Urinary bladder (tissue), 3 donors: ENCODE measurements at regions not wholly inside any gene's neighbourhood (a gene's known extent, or its start where the extent isn't known, plus 50 kb on each side); places are given as distances from the start of the nearest gene placed in this dataset.

Source experiments
- DNase-seq: peaks from one replicate; pipeline ENCODE4 v3.0.0-alpha.2; 2015; ENCODE audit errors: extremely low spot score
- H3K27ac ChIP-seq: one replicate; pipeline ENCODE4 v1.5.1; 2013; ENCODE audit warnings: low read depth, mild to moderate bottlenecking, moderate library complexity
- H3K36me3 ChIP-seq: one replicate; pipeline ENCODE4 v1.6.1; 2013; ENCODE audit warnings: mild to moderate bottlenecking, moderate library complexity; ENCODE audit not compliant: insufficient read depth
- H3K4me1 ChIP-seq: one replicate; pipeline ENCODE4 v1.6.1; 2013; ENCODE audit warnings: mild to moderate bottlenecking, moderate library complexity; ENCODE audit not compliant: insufficient read depth
- H3K4me3 ChIP-seq: one replicate; pipeline ENCODE4 v1.5.1; 2013; ENCODE audit warnings: low read depth, low read length
- WGBS: extraction: QIAGEN DNeasy Blood & Tissue Kit; methylation state at CpG from one replicate; pipeline ENCODE4 v1.1.7; 2013; 5-methylcytosine and 5-hydroxymethylcytosine counted together
- donor health status: healthy with polysubstance abuse.
- donor health status: healthy.

DNA sequence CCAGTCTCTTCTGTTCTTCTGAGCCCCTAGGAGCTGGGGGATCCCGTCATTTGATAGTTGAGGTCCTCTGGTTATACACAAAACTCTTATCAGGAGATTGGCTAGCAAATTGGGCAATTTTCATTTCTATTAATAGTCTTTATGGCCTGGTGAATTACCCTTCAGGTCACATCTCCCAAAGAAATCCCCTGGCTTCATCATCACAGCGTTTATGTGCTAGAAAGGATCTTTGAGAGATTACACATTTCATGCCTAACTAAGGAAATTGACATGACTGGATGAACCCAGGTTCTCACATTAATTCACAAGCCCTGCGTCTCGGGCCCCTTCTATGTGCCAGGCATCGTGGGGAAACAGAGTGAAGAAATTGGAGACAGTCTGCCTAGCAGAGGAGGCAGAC is 227.4 kb upstream of the PROK2 start:
- no peak overlapping the region for H3K4me3 ChIP-seq
- H3K4me1 ChIP-seq = no peaks in the 10 kb centered on the region
- no peak for DNase-seq
- no peaks in the 10 kb centered on the region for H3K36me3 ChIP-seq
- WGBS = 93% methylated on average over 5 of the region's 5 CpGs
- no peak overlapping the region for H3K27ac ChIP-seq

DNA sequence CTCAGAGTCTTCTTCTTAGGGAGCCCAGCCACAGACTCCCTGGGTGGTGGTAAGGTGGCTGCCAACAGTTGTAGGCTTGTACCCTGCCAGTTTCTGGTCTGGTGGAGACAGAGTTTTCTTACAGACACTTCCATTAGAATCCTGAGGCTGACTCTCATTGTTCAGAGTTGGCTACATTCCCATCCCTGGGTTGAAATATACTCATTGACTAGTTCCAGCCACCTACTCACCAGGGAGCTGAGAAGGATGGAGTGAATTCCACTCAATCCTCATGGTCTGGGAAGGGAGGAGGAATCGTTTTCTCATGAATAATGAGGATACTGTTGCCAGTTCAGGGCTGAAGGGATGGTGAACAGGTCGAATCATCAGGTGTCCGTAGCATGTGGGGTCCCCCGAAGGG is 226.5 kb upstream of the PROK2 start:
- 88% methylated on average over 4 of the region's 4 CpGs for WGBS
- H3K4me1 ChIP-seq = no peaks in the 10 kb centered on the region
- DNase-seq = no peak
- no peak overlapping the region for H3K4me3 ChIP-seq
- no peaks in the 10 kb centered on the region for H3K36me3 ChIP-seq
- no peak overlapping the region for H3K27ac ChIP-seq

DNA sequence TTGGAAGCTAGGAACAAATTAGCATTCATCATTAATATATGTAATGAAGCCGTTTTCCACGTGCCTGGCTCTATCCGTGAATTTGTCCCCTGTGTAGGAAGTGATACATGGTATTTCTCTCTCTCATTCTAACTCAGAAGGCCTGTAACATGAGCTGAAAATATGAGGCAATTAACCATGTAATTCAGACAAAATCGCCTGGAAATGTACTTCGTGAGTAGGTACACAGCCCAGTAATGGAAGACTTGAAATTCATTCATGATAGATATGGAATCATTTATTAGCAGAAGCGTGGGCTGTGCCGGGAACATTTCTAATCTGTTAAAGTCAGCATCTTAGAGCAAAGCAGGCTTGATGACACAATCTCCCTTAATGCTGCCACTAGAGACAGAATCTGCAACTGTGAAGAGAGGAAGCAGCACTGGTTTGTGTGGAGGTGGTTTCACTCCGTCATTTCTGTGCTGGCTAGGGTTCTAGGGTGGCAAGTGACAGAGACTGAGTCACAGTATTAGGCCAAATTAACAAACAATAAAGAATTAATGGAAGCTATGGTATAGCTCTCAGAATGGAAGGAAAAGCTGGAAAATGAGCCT is 225.0 kb upstream of the PROK2 start:
- peak; percentile 11 for DNase-seq
- Histone ChIP-seq H3K36me3 (no peaks in the 10 kb centered on the region), H3K4me3 (no peak overlapping the region), H3K4me1 (no peaks in the 10 kb centered on the region), H3K27ac (no peak overlapping the region)
- WGBS = 81% methylated on average over 8 of the region's 8 CpGs

DNA sequence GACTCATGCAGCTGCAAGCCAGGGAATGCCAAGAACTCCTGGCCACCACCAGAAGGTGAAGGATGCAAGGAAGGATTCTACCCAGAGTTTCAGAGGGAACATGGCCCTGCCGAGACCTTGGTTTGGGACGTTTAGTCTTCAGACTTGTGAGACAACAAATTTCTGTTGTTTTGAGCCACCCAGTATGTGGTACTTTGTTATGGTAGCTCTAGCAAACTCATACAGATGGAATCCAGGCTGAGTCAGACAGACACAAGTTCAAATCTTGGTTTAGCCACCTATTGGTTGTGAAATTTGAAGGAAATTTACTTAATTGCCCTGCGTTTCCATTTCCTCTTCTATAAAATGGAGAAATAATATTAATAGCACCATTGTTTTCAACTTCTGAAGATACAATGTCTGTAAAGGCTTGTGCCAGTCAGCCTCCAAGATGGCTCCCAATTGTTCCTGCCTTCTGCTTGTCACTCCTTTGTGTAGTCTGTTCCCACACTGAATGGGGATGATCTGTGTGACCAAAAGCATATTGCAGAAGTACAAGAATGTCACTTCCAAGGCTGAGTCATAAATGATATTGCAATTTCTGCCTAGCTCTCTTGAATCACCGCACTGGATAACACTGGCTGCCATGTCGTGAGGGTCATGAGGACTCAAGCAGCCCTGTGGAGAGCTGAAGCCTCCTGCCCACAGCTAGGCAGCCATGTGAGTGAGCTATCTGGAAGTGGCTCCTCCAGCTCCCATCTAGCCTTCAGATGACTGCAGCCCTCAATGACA is 223.5 kb upstream of the PROK2 start:
- WGBS = 92% methylated on average over 5 of the region's 5 CpGs
- no peaks in the 10 kb centered on the region for H3K4me1 ChIP-seq
- H3K27ac ChIP-seq = no peak overlapping the region
- H3K4me3 ChIP-seq = no peak overlapping the region
- DNase-seq = no peak
- no peaks in the 10 kb centered on the region for H3K36me3 ChIP-seq

DNA sequence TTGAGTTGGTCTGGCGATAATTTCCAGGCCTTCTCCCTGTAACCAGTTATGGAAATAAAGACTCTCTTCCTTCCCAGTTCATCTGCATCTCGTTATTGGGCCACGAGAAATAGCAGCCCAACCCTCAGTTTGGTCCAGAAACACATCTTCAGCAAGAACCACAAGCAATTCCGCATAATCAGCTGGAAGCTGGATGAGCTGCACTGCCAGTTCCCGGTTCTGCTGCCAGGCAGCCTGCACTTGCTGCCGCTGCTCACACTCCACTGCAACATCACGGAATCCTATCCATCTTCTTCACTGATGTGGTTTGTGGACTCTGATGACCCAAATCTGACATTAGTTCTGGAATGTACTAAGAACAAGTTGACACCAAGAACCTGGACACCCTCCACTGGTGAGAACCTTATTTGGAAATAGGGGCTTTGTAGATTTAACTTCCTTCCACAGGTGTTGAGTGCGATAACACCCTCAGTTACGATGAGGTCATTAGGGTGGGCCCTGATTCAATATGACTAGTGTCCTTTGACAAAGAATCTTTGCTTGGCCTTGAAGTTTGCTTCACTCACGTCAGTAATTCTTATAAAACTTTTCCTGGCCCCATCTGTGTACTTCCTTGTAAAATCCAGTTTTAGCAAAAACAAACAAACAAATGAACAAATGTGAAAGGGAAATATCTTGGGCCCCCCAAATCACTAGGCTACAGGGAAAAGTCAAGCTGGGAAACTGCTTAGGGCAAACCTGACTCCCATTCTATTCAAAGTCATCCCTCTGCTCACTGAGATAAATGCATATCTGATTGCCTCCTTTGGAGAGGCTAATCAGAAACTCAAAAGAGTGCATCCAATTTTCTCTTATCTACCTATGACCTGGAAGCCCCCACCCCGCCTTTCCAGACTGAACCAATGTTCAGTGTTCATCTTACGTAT is 221.9 kb upstream of the PROK2 start:
- H3K36me3 ChIP-seq = no peaks in the 10 kb centered on the region
- WGBS = 93% methylated on average over 12 of the region's 12 CpGs
- H3K27ac ChIP-seq = no peak overlapping the region
- no peaks in the 10 kb centered on the region for H3K4me1 ChIP-seq
- no peak for DNase-seq
- no peak overlapping the region for H3K4me3 ChIP-seq

- Histone ChIP-seq H3K27ac (no peak overlapping the region), H3K36me3 (no peaks in the 10 kb centered on the region), H3K4me3 (no peak overlapping the region), H3K4me1 (no peaks in the 10 kb centered on the region)
- WGBS = 86% methylated on average over 5 of the region's 5 CpGs
- no peak for DNase-seq
Observed at GRCh38 chr3:72004749-72005292, 219.9 kb upstream of the PROK2 start.

DNA sequence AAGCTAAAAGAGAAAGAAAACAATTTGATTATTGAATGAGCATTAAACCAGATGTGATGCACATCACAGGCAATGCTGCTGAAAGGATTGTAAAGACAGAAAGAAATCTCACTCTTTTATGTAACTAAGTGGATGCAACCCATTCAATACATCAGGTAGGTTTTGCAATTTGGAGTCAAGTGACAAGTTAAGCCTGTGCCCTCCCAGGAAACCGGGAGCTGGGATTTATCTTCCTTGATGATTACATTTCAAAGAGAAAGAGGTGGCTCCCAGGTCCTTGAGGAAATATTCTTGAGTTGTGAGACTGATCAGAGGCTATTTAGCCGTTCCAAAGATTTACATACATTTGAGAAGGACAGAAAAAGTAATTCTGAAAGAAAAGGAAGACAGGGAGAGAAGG is 219.0 kb upstream of the PROK2 start:
- Histone ChIP-seq H3K27ac (no peak overlapping the region), H3K36me3 (no peaks in the 10 kb centered on the region), H3K4me3 (no peak overlapping the region), H3K4me1 (no peaks in the 10 kb centered on the region)
- 74% methylated on average over 2 of the region's 2 CpGs for WGBS
- DNase-seq = no peak

GRCh38 chr3:72001758-72002157 is 216.8 kb upstream of the PROK2 start:
- H3K27ac ChIP-seq = no peak overlapping the region
- H3K36me3 ChIP-seq = no peaks in the 10 kb centered on the region
- H3K4me3 ChIP-seq = no peak overlapping the region
- no peaks in the 10 kb centered on the region for H3K4me1 ChIP-seq
- WGBS = 78% methylated on average over 3 of the region's 3 CpGs
- no peak for DNase-seq

GRCh38 chr3:71998995-71999673 is 214.2 kb upstream of the PROK2 start:
- no peak overlapping the region for H3K4me3 ChIP-seq
- no peak overlapping the region for H3K27ac ChIP-seq
- no peaks in the 10 kb centered on the region for H3K36me3 ChIP-seq
- no peaks in the 10 kb centered on the region for H3K4me1 ChIP-seq
- WGBS = 60% methylated on average over 3 of the region's 3 CpGs
- DNase-seq = no peak

DNA sequence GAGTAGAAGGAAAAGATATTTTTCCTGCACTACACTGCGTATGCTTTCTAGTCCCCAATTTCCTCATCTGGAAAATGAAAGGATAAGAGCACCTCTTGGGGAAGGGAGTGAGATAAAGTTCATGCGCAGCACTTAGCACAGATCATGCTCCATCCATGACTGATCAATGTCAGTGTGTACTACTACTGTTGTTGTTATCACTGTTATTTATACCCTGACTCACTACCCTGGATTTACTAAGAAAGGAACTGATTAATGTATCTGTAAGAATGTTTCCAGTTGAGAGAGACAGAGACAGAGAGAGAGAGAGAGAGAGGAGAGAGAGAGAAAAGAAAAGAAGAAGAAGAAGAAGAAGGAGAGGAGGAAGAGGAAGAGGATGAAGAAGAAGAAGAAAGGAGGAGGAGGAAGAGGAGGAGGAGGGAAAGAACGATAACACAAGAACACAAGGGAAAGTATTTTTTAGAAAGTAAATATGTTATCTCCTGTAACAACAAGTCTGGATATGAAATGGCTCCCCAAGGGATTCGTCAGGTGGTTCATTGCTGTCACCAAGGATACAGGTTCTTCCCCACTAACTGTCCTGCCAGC is 212.2 kb upstream of the PROK2 start:
- 83% methylated on average over 4 of the region's 4 CpGs for WGBS
- H3K36me3 ChIP-seq = no peaks in the 10 kb centered on the region
- no peak for DNase-seq
- no peak overlapping the region for H3K4me3 ChIP-seq
- no peak overlapping the region for H3K27ac ChIP-seq
- no peaks in the 10 kb centered on the region for H3K4me1 ChIP-seq

- no peak overlapping the region for H3K27ac ChIP-seq
- 47% methylated on average over 3 of the region's 3 CpGs for WGBS
- no peaks in the 10 kb centered on the region for H3K4me1 ChIP-seq
- no peak for DNase-seq
- H3K36me3 ChIP-seq = no peaks in the 10 kb centered on the region
- H3K4me3 ChIP-seq = no peak overlapping the region
Observed at GRCh38 chr3:71994906-71995305, 210.0 kb upstream of the PROK2 start.

DNA sequence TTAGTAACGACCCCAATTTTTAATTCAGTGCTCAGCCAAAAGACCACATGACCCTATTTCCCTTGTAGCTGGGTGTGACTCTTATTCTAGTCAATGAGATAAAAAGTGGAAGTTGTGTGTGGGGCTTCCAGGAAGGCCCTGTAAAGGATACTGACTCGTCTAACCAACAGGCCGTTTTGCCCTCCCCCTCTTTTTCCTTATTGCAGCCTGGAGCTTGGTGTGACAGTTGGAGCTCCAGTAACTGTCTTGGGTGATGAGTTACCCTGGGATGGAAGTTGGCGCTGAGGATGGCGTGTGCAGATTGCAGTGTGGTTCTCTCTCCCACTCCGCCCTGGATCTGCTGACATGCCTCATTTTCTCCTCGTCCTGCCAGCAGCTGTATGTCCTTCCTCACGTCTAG is 209.3 kb upstream of the PROK2 start:
- Histone ChIP-seq H3K4me1 (no peaks in the 10 kb centered on the region), H3K27ac (no peak overlapping the region), H3K36me3 (no peaks in the 10 kb centered on the region), H3K4me3 (no peak overlapping the region)
- WGBS = 88% methylated on average over 8 of the region's 8 CpGs
- DNase-seq = no peak

DNA sequence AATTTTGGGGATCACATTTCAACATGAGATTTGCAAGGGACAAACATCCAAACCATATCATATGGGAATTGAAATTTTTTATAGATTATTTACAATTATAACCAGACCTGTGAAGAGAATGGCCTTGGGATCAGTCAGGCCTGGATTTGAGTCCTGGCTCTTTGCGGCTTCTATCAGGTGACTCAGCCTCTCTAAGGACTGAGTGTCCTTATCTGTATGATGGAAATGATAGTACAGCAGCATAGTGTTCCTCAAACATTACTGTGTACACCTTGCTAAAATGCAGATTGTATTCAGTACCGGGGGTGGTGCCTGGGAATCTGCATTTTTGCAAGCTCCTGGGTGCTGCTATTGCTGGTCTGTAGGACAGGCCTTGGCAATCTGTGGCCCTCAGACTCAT is 206.7 kb upstream of the PROK2 start:
- Histone ChIP-seq H3K4me3 (no peak overlapping the region), H3K27ac (no peak overlapping the region), H3K4me1 (no peaks in the 10 kb centered on the region), H3K36me3 (no peaks in the 10 kb centered on the region)
- WGBS = 80% methylated on average over 2 of the region's 2 CpGs
- no peak for DNase-seq
